Keratinocyte (primary cell): ENCODE measurements at regions not wholly inside any gene's neighbourhood (a gene's known extent, or its start where the extent isn't known, plus 50 kb on each side); places are given as distances from the start of the nearest gene placed in this dataset.
"Not testable (repeated sequence)": the region's sequence is repeated elsewhere in the genome, so short reads cannot be mapped to it uniquely, and the experiment has no call there.

Experiments used
- EZH2 ChIP-seq: IDR thresholded peaks from one replicate; pipeline ENCODE4 v1.6.1; 2012; ENCODE audit warnings: inconsistent platforms, mild to moderate bottlenecking, low read length, moderate library complexity
- TF ChIP-seq, protein P1 (sequence below), 3 experiments: IDR thresholded peaks in 1 of 3; conservative IDR thresholded peaks in 1 of 3; optimal IDR thresholded peaks in 1 of 3; 2 replicates in 2 of 3; 3 replicates in 1 of 3; pipeline versions ENCODE3 to v1.5.1; 2011; ENCODE audit warnings: low read length in 3 of 3, mild to moderate bottlenecking in 3 of 3, moderate library complexity in 2 of 3, control low read depth in 1 of 3, inconsistent platforms in 1 of 3; ENCODE audit not compliant: insufficient read depth in 2 of 3; ENCODE audit errors: extremely low read depth in 1 of 3

DNA sequence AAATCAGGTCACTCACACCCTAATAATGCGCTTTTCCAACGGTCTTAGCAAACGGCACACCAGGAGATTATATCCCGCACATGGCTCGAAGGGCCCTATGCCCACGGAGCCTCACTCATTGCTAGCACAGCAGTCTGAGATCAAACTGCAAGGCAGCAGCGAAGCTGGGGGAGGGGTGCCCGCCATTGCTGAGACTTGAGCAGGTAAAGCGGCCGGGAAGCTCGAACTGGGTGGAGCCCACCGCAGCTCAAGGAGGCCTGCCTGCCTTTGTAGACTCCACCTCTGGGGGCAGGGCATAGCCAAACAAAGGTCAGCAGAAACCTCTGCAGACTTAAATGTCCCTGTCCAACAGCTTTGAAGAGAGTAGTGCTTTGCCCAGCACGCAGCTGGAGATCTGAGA lies 432.4 kb upstream of the ADAMTS9 start:
- TF ChIP-seq, protein P1, sequence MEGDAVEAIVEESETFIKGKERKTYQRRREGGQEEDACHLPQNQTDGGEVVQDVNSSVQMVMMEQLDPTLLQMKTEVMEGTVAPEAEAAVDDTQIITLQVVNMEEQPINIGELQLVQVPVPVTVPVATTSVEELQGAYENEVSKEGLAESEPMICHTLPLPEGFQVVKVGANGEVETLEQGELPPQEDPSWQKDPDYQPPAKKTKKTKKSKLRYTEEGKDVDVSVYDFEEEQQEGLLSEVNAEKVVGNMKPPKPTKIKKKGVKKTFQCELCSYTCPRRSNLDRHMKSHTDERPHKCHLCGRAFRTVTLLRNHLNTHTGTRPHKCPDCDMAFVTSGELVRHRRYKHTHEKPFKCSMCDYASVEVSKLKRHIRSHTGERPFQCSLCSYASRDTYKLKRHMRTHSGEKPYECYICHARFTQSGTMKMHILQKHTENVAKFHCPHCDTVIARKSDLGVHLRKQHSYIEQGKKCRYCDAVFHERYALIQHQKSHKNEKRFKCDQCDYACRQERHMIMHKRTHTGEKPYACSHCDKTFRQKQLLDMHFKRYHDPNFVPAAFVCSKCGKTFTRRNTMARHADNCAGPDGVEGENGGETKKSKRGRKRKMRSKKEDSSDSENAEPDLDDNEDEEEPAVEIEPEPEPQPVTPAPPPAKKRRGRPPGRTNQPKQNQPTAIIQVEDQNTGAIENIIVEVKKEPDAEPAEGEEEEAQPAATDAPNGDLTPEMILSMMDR (optimal IDR thresholded peaks at IDR 0.05 in 1 of 3, IDR thresholded peaks at IDR 0.05 in 1 of 3, conservative IDR thresholded peaks at IDR 0.05 in 1 of 3; ENCODE audit: extremely low read depth in 1 of 3, insufficient read depth in 2 of 3, low read length in 3 of 3): not testable (repeated sequence)
- not testable (repeated sequence) for TF ChIP-seq EZH2
